H1 (cell line): ENCODE measurements at regions not wholly inside any gene's neighbourhood (a gene's known extent, or its start where the extent isn't known, plus 50 kb on each side); places are given as distances from the start of the nearest gene placed in this dataset.

Source experiments
- CHD2 ChIP-seq: IDR thresholded peaks from 2 replicates; pipeline ENCODE4 v1.6.1; 2012; ENCODE audit warnings: low read length, improper control_type of control experiment
- SP4 ChIP-seq: IDR thresholded peaks from 2 replicates; pipeline ENCODE4 v1.6.1; 2012; ENCODE audit warnings: low read length, inconsistent platforms
- TF ChIP-seq, protein P1 (sequence below), 3 experiments: IDR thresholded peaks; 1 replicate in 2 of 3; 2 replicates in 1 of 3; pipeline versions ENCODE4 v1.5.1 to v1.6.1; 2011; ENCODE audit warnings: low read length in 3 of 3, mild to moderate bottlenecking in 3 of 3, inconsistent platforms in 2 of 3, low read depth in 1 of 3, moderate library complexity in 1 of 3; ENCODE audit not compliant: insufficient read depth in 1 of 3; ENCODE audit errors: control extremely low read depth in 1 of 3

- TF ChIP-seq, protein P1, sequence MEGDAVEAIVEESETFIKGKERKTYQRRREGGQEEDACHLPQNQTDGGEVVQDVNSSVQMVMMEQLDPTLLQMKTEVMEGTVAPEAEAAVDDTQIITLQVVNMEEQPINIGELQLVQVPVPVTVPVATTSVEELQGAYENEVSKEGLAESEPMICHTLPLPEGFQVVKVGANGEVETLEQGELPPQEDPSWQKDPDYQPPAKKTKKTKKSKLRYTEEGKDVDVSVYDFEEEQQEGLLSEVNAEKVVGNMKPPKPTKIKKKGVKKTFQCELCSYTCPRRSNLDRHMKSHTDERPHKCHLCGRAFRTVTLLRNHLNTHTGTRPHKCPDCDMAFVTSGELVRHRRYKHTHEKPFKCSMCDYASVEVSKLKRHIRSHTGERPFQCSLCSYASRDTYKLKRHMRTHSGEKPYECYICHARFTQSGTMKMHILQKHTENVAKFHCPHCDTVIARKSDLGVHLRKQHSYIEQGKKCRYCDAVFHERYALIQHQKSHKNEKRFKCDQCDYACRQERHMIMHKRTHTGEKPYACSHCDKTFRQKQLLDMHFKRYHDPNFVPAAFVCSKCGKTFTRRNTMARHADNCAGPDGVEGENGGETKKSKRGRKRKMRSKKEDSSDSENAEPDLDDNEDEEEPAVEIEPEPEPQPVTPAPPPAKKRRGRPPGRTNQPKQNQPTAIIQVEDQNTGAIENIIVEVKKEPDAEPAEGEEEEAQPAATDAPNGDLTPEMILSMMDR (IDR thresholded peaks at IDR 0.05; ENCODE audit: control extremely low read depth in 1 of 3, insufficient read depth in 1 of 3, low read depth in 1 of 3, low read length in 3 of 3): no peak
- TF ChIP-seq SP4 (no peak), CHD2 (no peak)
These were observed 234.9 kb downstream of the BAMBI start for GRCh38 chr10:28912017-28912783.
